Gastrocnemius medialis (tissue), 4 donors: ENCODE measurements at regions not wholly inside any gene's neighbourhood (a gene's known extent, or its start where the extent isn't known, plus 50 kb on each side); places are given as distances from the start of the nearest gene placed in this dataset.
"Not testable (repeated sequence)": the region's sequence is repeated elsewhere in the genome, so short reads cannot be mapped to it uniquely, and the experiment has no call there.

ENCODE experiments used
- ATAC-seq, 2 donors: fragments of 150-250 bp; one replicate each; pipeline ENCODE4 v1.9.1; 2016
- DNase-seq, 2 donors: peaks; one replicate each; pipeline ENCODE4 v3.0.0-alpha.2; 2019
- H3K27ac ChIP-seq, 4 donors: fragments of 200-600 bp; sonication (generic); 1 replicate in 1 of 4; 2 replicates in 3 of 4; pipeline ENCODE4 v1.5.1; 2016 to 2018; ENCODE audit warnings: mild to moderate bottlenecking in 2 of 4, moderate library complexity in 1 of 4
- H3K27me3 ChIP-seq, 3 donors: fragments of 200-600 bp; sonication (generic) in 2 of 3; 1 replicate in 1 of 3; 2 replicates in 2 of 3; pipeline versions ENCODE4 v1.5.1 to v1.6.0; 2016 to 2019; ENCODE audit warnings: mild to moderate bottlenecking in 1 of 3, moderate library complexity in 1 of 3
- H3K36me3 ChIP-seq, 2 donors: fragments of 200-600 bp; sonication (generic) in 1 of 2; one replicate each; pipeline ENCODE4 v1.5.1; 2017 to 2018
- H3K4me1 ChIP-seq, 2 donors: fragments of 200-600 bp; sonication (generic) in 1 of 2; one replicate each; pipeline ENCODE4 v1.5.1; 2016 to 2017; ENCODE audit warnings: mild to moderate bottlenecking in 2 of 2
- H3K4me3 ChIP-seq, 4 donors: fragments of 200-600 bp; sonication (generic) in 3 of 4; 1 replicate in 1 of 4; 2 replicates in 3 of 4; pipeline ENCODE4 v1.5.1; 2016 to 2019; ENCODE audit warnings: mild to moderate bottlenecking in 2 of 4
- H3K9me3 ChIP-seq, 3 donors: fragments of 200-600 bp; sonication (generic) in 2 of 3; 1 replicate in 1 of 3; 2 replicates in 2 of 3; pipeline ENCODE4 v1.5.1; 2016 to 2019
- in situ Hi-C, 4 donors: fragments of 200-750 bp; cut with MboI; loops; one replicate each; pipeline versions ENCODE4 v1.15.0 to v1.8.0; 2017; ENCODE audit warnings: low sequenced_read_pairs in 4 of 4
- intact Hi-C: fragments of 100-400 bp; cut with DNase I; formaldehyde crosslinking; loops from one replicate; pipeline ENCODE4 v1.15.1; 2023; ENCODE audit warnings: low total_unique reads

GRCh38 chr21:9652819-9653218 is 868.6 kb upstream of the TPTE start:
- intact Hi-C loops, H3K27me3 ChIP-seq, H3K36me3 ChIP-seq, H3K27ac ChIP-seq, H3K4me1 ChIP-seq, ATAC-seq, H3K4me3 ChIP-seq, DNase-seq, in situ Hi-C loops, H3K9me3 ChIP-seq: not testable (repeated sequence)

DNA sequence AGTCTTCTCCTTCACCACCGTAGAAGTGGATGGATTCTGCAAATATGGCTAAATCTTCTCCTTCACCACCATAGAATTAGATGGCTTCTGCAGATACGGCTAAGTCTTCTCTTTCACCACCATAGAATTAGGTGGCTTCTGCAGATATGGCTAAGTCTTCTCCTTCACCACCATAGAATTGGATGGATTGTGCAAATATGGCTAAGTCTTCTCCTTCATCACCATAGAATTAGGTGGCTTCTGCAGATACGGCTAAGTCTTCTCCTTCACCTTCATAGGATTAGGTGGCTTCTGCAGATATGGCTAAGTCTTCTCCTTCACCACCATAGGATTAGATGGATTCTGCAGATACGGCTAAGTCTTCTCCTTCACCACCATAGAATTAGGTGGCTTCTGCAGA is 866.2 kb upstream of the TPTE start:
- intact Hi-C loops, H3K27me3 ChIP-seq, DNase-seq, ATAC-seq, in situ Hi-C loops, H3K36me3 ChIP-seq, H3K4me3 ChIP-seq, H3K4me1 ChIP-seq, H3K27ac ChIP-seq, H3K9me3 ChIP-seq: not testable (repeated sequence)

GRCh38 chr21:9656455-9656854 is 864.9 kb upstream of the TPTE start:
- H3K36me3 ChIP-seq, H3K4me1 ChIP-seq, ATAC-seq, H3K27ac ChIP-seq, H3K4me3 ChIP-seq, H3K9me3 ChIP-seq, DNase-seq, in situ Hi-C loops, intact Hi-C loops, H3K27me3 ChIP-seq: not testable (repeated sequence)

- intact Hi-C loops, H3K27me3 ChIP-seq, H3K4me1 ChIP-seq, ATAC-seq, H3K27ac ChIP-seq, DNase-seq, H3K36me3 ChIP-seq, H3K4me3 ChIP-seq, H3K9me3 ChIP-seq, in situ Hi-C loops: not testable (repeated sequence)
Observed at GRCh38 chr21:9657779-9658178, 863.6 kb upstream of the TPTE start.

- H3K4me3 ChIP-seq, DNase-seq, H3K36me3 ChIP-seq, ATAC-seq, in situ Hi-C loops, intact Hi-C loops, H3K9me3 ChIP-seq, H3K27ac ChIP-seq, H3K27me3 ChIP-seq, H3K4me1 ChIP-seq: not testable (repeated sequence)
Observed at GRCh38 chr21:9659877-9660276, 861.5 kb upstream of the TPTE start.

GRCh38 chr21:9663914-9664729 is 857.3 kb upstream of the TPTE start:
- in situ Hi-C loops, H3K27me3 ChIP-seq, DNase-seq, H3K4me3 ChIP-seq, H3K36me3 ChIP-seq, intact Hi-C loops, H3K27ac ChIP-seq, H3K4me1 ChIP-seq, H3K9me3 ChIP-seq, ATAC-seq: not testable (repeated sequence)

GRCh38 chr21:9675811-9676210 is 845.6 kb upstream of the TPTE start:
- DNase-seq, H3K4me3 ChIP-seq, ATAC-seq, intact Hi-C loops, H3K36me3 ChIP-seq, H3K27ac ChIP-seq, H3K4me1 ChIP-seq, H3K9me3 ChIP-seq, in situ Hi-C loops, H3K27me3 ChIP-seq: not testable (repeated sequence)

GRCh38 chr21:9679029-9679428 is 842.4 kb upstream of the TPTE start:
- DNase-seq, H3K36me3 ChIP-seq, H3K4me3 ChIP-seq, intact Hi-C loops, H3K27ac ChIP-seq, ATAC-seq, H3K27me3 ChIP-seq, H3K9me3 ChIP-seq, H3K4me1 ChIP-seq, in situ Hi-C loops: not testable (repeated sequence)

DNA sequence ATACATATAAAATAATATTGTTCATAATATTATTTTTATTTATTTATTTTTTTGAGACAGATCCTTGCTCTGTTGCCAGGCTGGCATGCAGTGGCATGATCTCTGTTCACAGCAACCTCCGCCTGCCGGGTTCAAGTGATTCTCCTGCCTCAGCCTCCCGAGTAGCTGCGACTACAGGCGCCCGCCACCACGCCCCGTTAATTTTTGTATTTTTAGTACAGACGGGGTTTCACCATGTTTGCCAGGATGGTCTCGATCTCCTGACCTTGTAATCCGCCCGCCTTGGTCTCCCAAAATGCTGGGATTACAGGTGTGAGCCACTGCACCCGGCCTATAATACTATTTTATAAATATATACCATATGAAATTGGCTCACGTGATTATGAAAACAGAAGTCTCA is 832.4 kb upstream of the TPTE start:
- ATAC-seq, in situ Hi-C loops, H3K36me3 ChIP-seq, intact Hi-C loops, DNase-seq, H3K4me3 ChIP-seq, H3K4me1 ChIP-seq, H3K27ac ChIP-seq, H3K9me3 ChIP-seq, H3K27me3 ChIP-seq: not testable (repeated sequence)

DNA sequence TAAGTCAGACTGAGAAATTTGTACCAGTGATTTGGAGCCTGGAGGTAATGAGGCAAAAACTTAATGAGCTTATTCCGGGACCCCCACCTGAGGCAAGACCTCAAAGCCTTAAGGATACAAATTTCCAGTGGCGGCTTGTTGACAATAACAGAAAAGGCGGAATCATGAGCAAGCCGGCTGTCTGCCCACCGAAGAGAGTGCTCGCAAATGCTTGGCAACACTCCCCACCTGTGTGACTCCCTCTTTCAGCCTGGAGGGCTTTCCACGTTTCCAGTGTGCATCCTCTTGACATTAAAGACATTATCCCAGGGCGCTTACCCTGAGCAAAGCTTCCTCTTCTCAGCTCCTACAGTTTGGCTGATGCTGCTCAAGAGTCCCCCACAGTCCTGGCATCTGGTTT is 830.4 kb upstream of the TPTE start:
- in situ Hi-C loops, ATAC-seq, H3K9me3 ChIP-seq, H3K27ac ChIP-seq, H3K36me3 ChIP-seq, intact Hi-C loops, H3K4me3 ChIP-seq, DNase-seq, H3K27me3 ChIP-seq, H3K4me1 ChIP-seq: not testable (repeated sequence)

- H3K27ac ChIP-seq, DNase-seq, H3K9me3 ChIP-seq, in situ Hi-C loops, intact Hi-C loops, H3K4me1 ChIP-seq, ATAC-seq, H3K4me3 ChIP-seq, H3K27me3 ChIP-seq, H3K36me3 ChIP-seq: not testable (repeated sequence)
Observed at GRCh38 chr21:9695759-9696158, 825.6 kb upstream of the TPTE start.

- H3K27ac ChIP-seq, DNase-seq, ATAC-seq, intact Hi-C loops, H3K27me3 ChIP-seq, H3K4me3 ChIP-seq, H3K36me3 ChIP-seq, H3K4me1 ChIP-seq, H3K9me3 ChIP-seq, in situ Hi-C loops: not testable (repeated sequence)
Observed at GRCh38 chr21:9697751-9698150, 823.6 kb upstream of the TPTE start.
